Neural cell (in vitro differentiated cells): ENCODE measurements at regions not wholly inside any gene's neighbourhood (a gene's known extent, or its start where the extent isn't known, plus 50 kb on each side); places are given as distances from the start of the nearest gene placed in this dataset.

ENCODE experiments used
- H2AFZ ChIP-seq: fragments of 200-600, 300-800 bp; sonication (generic), shearing (Covaris generic); 2 replicates; pipeline ENCODE4 v1.6.0; 2014; ENCODE audit warnings: low read depth, mild to moderate bottlenecking, antibody characterized with exemption, low read length, moderate library complexity
- H3F3A ChIP-seq: fragments of 200-600 bp; shearing (Covaris generic); 2 replicates; pipeline ENCODE4 v1.6.1; 2016; ENCODE audit warnings: mild to moderate bottlenecking, moderate library complexity, mixed read lengths, antibody characterized with exemption, low read length; ENCODE audit not compliant: insufficient read depth, poor library complexity, severe bottlenecking
- H3K27ac ChIP-seq: fragments of 200-600, 300-800 bp; sonication (generic), shearing (Covaris generic); 2 replicates; pipeline ENCODE4 v1.5.1; 2014; ENCODE audit warnings: mild to moderate bottlenecking, low read length, moderate library complexity
- H3K27me3 ChIP-seq: fragments of 300-800, 200-600 bp; sonication (generic), shearing (Covaris generic); 2 replicates; pipeline ENCODE4 v1.6.0; 2014; ENCODE audit warnings: mild to moderate bottlenecking, low read depth, low read length, moderate library complexity; ENCODE audit not compliant: insufficient read depth
- H3K36me3 ChIP-seq: fragments of 300-800, 200-600 bp; sonication (generic), shearing (Covaris generic); 2 replicates; pipeline ENCODE4 v1.5.1; 2014; ENCODE audit warnings: mild to moderate bottlenecking, antibody characterized with exemption, low read length, moderate library complexity; ENCODE audit not compliant: insufficient read depth
- H3K4me2 ChIP-seq: fragments of 300-800, 200-600 bp; sonication (generic), shearing (Covaris generic); 2 replicates; pipeline ENCODE4 v1.6.0; 2014; ENCODE audit warnings: mild to moderate bottlenecking, low read length
- H3K4me3 ChIP-seq: fragments of 300-800, 200-600 bp; sonication (generic), shearing (Covaris generic); 2 replicates; pipeline ENCODE4 v1.5.1; 2014; ENCODE audit warnings: mild to moderate bottlenecking, low read length, moderate library complexity
- H3K79me2 ChIP-seq: fragments of 200-600 bp; shearing (Covaris generic); replicated peaks from 2 replicates; pipeline ENCODE4 v1.6.0; 2014; ENCODE audit warnings: mild to moderate bottlenecking, low read length, moderate library complexity; ENCODE audit not compliant: insufficient read depth
- H3K9ac ChIP-seq: fragments of 300-800, 200-600 bp; sonication (generic), shearing (Covaris generic); 2 replicates; pipeline ENCODE4 v1.6.1; 2016; ENCODE audit warnings: mild to moderate bottlenecking, low read length, mixed read lengths
- H3K9me2 ChIP-seq: fragments of 200-600 bp; shearing (Covaris generic); 2 replicates; pipeline ENCODE4 v1.6.1; 2016; ENCODE audit warnings: mild to moderate bottlenecking, low read length, mixed read lengths; ENCODE audit not compliant: insufficient read depth
- H3K9me3 ChIP-seq: fragments of 200-600, 300-800 bp; sonication (generic), shearing (Covaris generic); 2 replicates; pipeline ENCODE4 v1.6.1; 2016; ENCODE audit warnings: mild to moderate bottlenecking, mixed run types, low read length, moderate library complexity, mixed read lengths
- H4K20me1 ChIP-seq: fragments of 200-600 bp; shearing (Covaris generic); 2 replicates; pipeline ENCODE4 v1.6.1; 2016; ENCODE audit warnings: mild to moderate bottlenecking, mixed run types; ENCODE audit not compliant: insufficient read depth
- EP300 ChIP-seq: fragments of 450-650 bp; conservative IDR thresholded peaks from 2 replicates; pipeline ENCODE4 v1.6.1; 2014; ENCODE audit warnings: antibody characterized with exemption, mild to moderate bottlenecking, moderate library complexity; ENCODE audit not compliant: poor library complexity, severe bottlenecking
- EZH2 ChIP-seq: fragments of 200-600, 300-800 bp; shearing (Covaris generic), sonication (generic); IDR thresholded peaks from 2 replicates; pipeline ENCODE4 v1.6.1; 2014; ENCODE audit warnings: antibody characterized with exemption, low read length, borderline replicate concordance, mild to moderate bottlenecking; ENCODE audit not compliant: insufficient read depth, poor library complexity, severe bottlenecking
- MXI1 ChIP-seq: fragments of 450-650 bp; conservative IDR thresholded peaks from 2 replicates; pipeline ENCODE4 v1.6.1; 2014; ENCODE audit warnings: antibody characterized with exemption, mild to moderate bottlenecking; ENCODE audit not compliant: poor library complexity, severe bottlenecking
- POLR2AphosphoS5 ChIP-seq: IDR thresholded peaks from 2 replicates; pipeline ENCODE4 v1.6.1; 2012
- RAD21 ChIP-seq: fragments of 450-650 bp; conservative IDR thresholded peaks from 2 replicates; pipeline ENCODE4 v1.6.1; 2014; ENCODE audit warnings: antibody characterized with exemption, mild to moderate bottlenecking, moderate library complexity
- SMC3 ChIP-seq: fragments of 450-650 bp; conservative IDR thresholded peaks from 2 replicates; pipeline ENCODE4 v1.6.1; 2014; ENCODE audit warnings: antibody characterized with exemption, mild to moderate bottlenecking, moderate library complexity; ENCODE audit not compliant: poor library complexity
- TAF1 ChIP-seq: IDR thresholded peaks from 2 replicates; pipeline ENCODE4 v1.6.1; 2012; ENCODE audit warnings: low read depth
- TF ChIP-seq, protein P1 (sequence below): fragments of 450-650 bp; IDR thresholded peaks from 2 replicates; pipeline ENCODE4 v1.5.1; 2014; ENCODE audit warnings: antibody characterized with exemption, mild to moderate bottlenecking, moderate library complexity; ENCODE audit not compliant: poor library complexity, severe bottlenecking
- TF ChIP-seq, protein P2 (sequence below): IDR thresholded peaks from 2 replicates; pipeline ENCODE4 v1.6.1; 2012; ENCODE audit warnings: borderline replicate concordance

DNA sequence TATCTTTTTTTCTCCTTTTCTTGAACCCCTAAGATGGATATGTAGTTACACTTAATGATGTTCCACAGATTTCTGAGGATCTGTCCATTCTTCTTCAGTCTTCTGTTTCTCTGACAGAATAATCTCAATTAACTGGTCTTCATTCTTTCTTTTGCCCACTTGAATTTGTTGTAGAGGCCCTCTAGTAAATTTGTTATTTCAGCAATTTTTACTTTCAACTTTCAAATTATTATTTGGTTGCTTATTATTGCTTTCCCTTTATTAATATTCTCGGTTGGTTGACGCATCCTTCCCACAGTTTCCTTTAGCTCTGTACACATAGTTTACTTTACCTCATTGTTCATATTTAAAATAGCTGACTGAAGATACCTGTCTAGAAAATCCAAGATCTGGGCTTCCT is 1013.7 kb upstream of the CNTN5 start:
- H3F3A ChIP-seq = no peaks in the 10 kb centered on the region
- H3K4me3 ChIP-seq = no peak overlapping the region
- H3K9me2 ChIP-seq = no peaks in the 10 kb centered on the region

DNA sequence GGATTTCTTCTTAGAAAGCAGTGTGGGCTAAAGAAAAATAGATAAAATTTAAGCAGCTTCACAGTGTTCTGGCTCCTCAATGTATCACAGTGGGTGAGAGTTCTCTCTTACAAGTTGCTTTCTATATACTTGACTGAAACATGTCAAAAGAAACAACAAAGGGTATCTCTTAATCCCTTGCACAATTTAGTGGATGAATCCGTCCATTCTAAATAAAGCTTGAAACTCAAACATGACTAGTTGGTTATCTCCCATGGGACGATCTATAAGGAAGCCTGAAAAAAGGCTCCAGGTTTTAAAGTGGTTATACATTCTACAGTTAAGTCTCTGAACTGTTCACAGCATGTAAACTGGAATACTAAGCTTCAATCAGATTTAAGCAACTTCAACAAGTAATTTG is 993.1 kb upstream of the CNTN5 start:
- H3K4me2 ChIP-seq = no peak overlapping the region
- no peak overlapping the region for H3K27ac ChIP-seq
- no peaks in the 10 kb centered on the region for H3K27me3 ChIP-seq
- H3K4me3 ChIP-seq = no peak overlapping the region
- no peaks in the 10 kb centered on the region for H3K36me3 ChIP-seq
- no peak overlapping the region for H2AFZ ChIP-seq
- H4K20me1 ChIP-seq = no peaks in the 10 kb centered on the region
- no peaks in the 10 kb centered on the region for H3K9me3 ChIP-seq
- no peaks in the 10 kb centered on the region for H3K9me2 ChIP-seq
- no peaks in the 10 kb centered on the region for H3K79me2 ChIP-seq
- H3K9ac ChIP-seq = no peak overlapping the region
- TF ChIP-seq, protein P1, sequence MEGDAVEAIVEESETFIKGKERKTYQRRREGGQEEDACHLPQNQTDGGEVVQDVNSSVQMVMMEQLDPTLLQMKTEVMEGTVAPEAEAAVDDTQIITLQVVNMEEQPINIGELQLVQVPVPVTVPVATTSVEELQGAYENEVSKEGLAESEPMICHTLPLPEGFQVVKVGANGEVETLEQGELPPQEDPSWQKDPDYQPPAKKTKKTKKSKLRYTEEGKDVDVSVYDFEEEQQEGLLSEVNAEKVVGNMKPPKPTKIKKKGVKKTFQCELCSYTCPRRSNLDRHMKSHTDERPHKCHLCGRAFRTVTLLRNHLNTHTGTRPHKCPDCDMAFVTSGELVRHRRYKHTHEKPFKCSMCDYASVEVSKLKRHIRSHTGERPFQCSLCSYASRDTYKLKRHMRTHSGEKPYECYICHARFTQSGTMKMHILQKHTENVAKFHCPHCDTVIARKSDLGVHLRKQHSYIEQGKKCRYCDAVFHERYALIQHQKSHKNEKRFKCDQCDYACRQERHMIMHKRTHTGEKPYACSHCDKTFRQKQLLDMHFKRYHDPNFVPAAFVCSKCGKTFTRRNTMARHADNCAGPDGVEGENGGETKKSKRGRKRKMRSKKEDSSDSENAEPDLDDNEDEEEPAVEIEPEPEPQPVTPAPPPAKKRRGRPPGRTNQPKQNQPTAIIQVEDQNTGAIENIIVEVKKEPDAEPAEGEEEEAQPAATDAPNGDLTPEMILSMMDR = no peak
- TF ChIP-seq SMC3 (no peak), POLR2AphosphoS5 (no peak)
- TF ChIP-seq, protein P2, sequence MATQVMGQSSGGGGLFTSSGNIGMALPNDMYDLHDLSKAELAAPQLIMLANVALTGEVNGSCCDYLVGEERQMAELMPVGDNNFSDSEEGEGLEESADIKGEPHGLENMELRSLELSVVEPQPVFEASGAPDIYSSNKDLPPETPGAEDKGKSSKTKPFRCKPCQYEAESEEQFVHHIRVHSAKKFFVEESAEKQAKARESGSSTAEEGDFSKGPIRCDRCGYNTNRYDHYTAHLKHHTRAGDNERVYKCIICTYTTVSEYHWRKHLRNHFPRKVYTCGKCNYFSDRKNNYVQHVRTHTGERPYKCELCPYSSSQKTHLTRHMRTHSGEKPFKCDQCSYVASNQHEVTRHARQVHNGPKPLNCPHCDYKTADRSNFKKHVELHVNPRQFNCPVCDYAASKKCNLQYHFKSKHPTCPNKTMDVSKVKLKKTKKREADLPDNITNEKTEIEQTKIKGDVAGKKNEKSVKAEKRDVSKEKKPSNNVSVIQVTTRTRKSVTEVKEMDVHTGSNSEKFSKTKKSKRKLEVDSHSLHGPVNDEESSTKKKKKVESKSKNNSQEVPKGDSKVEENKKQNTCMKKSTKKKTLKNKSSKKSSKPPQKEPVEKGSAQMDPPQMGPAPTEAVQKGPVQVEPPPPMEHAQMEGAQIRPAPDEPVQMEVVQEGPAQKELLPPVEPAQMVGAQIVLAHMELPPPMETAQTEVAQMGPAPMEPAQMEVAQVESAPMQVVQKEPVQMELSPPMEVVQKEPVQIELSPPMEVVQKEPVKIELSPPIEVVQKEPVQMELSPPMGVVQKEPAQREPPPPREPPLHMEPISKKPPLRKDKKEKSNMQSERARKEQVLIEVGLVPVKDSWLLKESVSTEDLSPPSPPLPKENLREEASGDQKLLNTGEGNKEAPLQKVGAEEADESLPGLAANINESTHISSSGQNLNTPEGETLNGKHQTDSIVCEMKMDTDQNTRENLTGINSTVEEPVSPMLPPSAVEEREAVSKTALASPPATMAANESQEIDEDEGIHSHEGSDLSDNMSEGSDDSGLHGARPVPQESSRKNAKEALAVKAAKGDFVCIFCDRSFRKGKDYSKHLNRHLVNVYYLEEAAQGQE = no peak
- H3F3A ChIP-seq = no peaks in the 10 kb centered on the region

More for the DNA sequence above, 1013.7 kb upstream of the CNTN5 start:
- Histone ChIP-seq H3K4me2 (no peak overlapping the region), H4K20me1 (no peaks in the 10 kb centered on the region), H2AFZ (no peak overlapping the region), H3K27ac (no peak overlapping the region), H3K79me2 (no peaks in the 10 kb centered on the region), H3K9me3 (no peaks in the 10 kb centered on the region), H3K36me3 (no peaks in the 10 kb centered on the region), H3K27me3 (no peaks in the 10 kb centered on the region), H3K9ac (no peak overlapping the region)
- TF ChIP-seq MXI1 = no peak
- TF ChIP-seq TAF1 = no peak
- TF ChIP-seq, protein P1 = no peak
- no peak for TF ChIP-seq SMC3
- TF ChIP-seq RAD21 = no peak
- TF ChIP-seq EP300 = no peak
- TF ChIP-seq POLR2AphosphoS5 = no peak
- no peak for TF ChIP-seq EZH2
- TF ChIP-seq, protein P2 = no peak
